GM18909 (cell line): ENCODE measurements at regions not wholly inside any gene's neighbourhood (a gene's known extent, or its start where the extent isn't known, plus 50 kb on each side); places are given as distances from the start of the nearest gene placed in this dataset.

Experiments used
- ATAC-seq: cut with Tn5 transposase; IDR thresholded peaks from one replicate; pipeline ENCODE4 v1.9.1; 2021; ENCODE audit warnings: mild to moderate bottlenecking; ENCODE audit not compliant: unreplicated experiment, poor library complexity

GRCh38 chr17:77677630-77678029 lies 280.9 kb upstream of the TNRC6C start:
- ATAC-seq: no peak

DNA sequence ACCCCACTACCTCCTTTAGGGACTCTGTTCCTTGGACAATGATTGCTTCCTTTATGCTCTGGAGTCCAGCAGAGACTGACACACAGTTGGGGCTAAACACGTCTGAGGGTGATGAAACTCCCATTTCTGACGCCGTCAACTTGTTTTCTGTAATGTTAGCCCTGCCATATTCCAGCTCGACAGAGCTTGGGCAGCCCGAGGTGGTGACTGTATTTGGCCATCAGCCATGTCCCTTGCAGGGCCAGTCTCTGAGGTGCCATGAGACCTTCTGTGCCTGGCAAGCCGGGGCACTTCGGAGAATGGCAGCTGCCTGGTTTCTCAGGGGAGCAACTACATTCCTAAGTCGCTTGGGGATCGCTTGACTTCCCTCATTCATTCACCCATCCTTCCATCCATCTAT lies 278.9 kb upstream of the TNRC6C start:
- ATAC-seq: no peak

DNA sequence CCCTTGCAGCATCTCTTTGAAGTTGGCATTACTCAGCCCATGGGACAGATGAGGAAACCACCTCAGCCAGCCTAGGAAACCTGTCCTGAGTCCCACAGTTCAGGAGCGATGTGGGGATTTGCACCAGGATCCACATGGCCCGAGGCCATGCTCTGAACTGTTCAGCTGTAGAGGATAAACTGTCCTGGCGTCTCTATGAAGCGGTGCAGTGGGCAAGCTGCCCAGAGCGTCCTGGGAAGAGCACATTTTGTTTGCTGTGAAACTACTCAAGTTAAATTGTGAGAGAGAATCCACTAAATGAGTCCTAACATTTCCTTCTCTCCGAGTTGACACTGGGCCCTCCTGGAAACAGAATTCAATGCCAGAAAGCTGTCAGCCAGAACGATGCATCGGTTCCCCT lies 276.6 kb upstream of the TNRC6C start:
- no peak for ATAC-seq

DNA sequence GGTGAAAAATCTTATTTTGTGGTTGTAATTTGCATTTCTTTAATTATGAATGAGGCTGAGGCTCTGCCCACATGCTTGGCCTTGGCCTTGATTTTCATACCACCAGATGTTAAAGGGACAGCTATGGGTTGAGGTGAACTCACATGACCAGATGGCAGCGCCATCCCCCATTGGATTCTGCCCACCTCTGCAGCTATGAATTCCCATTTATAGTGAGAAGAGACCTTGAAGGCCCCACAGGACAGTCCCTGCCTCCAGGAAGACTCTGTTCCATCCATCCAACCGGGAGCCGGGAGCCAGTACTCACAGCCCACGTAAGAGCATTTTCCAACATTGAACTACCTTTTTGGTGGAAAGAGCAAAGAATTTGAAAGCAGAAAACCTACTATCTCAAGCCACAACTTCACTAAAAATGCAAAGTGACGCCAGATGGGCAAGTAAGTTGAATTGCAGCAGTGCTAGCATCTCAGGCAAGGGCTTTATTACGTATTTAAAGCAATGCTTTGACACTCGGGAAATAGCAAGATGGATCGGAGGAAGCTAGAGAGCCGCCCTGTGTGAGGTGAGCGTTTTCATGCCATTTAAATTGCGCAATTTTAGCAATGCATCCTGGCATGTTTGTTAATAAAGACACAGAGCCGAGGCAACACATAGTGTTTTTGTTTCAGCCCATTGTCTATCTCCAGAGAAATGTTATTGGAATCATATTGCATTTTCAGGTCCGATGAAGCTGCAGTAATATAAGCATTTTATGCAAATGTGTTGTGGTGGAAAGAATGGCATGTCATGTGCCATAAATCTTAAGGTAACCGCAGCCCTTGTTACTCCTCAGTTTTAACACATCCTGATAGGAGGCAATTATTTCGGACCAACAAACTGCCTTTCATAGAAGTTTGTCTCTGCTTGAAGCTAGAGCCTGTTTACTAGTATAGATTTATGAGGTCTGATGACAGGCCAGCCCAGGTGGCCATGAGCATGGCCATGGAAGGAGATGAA lies 273.4 kb upstream of the TNRC6C start:
- ATAC-seq: no peak

DNA sequence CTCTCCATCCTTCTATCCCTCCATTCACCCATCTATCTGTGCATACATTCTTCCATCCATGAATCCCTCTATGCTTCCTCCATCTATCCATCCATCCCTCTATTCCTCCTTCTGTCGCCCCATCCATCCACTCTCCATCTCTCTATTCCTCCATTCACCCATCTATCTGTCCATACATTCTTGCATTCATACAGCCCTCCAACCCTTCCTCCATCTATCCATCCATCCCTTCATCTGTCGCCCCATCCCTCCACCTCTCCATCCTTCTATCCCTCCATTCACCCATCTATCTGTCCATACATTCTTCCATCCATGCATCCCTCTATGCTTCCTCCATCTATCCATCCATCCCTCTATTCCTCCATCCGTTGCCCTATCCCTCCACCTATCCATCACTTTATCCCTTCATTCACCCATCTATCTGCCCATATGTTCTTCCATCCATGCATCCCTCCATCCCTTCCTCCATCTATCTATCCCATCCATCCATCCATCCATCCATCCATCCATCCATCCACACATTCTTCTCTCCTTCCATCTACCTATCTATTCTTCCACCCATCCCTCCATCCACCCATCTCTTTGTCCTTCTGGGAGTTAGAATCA lies 272.5 kb upstream of the TNRC6C start:
- no peak for ATAC-seq

GRCh38 chr17:77686903-77687302 lies 271.6 kb upstream of the TNRC6C start:
- ATAC-seq: no peak

- no peak for ATAC-seq
These were observed 271.1 kb upstream of the TNRC6C start for GRCh38 chr17:77687417-77687816.

DNA sequence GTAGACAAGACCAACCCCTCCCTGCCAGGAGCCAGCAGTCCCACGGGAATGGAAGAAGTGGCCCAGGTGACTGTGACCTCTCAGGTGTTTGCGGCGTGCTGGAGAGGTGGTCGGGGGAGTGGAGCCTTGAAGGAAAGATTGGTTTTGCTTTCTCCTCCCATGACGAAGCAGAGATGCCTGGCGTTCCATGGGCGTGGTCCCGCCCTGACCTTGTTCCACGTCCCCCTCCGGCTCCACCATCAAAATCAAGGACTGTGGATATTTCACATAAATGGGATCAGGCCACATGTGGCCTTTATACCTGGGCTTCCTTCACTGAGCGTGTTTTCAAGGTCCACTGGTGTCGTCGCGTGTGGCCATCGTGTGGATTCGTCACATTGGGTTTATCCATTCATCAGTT lies 270.6 kb upstream of the TNRC6C start:
- no peak for ATAC-seq

- no peak for ATAC-seq
These were observed 270.1 kb upstream of the TNRC6C start for GRCh38 chr17:77688369-77688768.

GRCh38 chr17:77690271-77691161 lies 268.0 kb upstream of the TNRC6C start:
- no peak for ATAC-seq

DNA sequence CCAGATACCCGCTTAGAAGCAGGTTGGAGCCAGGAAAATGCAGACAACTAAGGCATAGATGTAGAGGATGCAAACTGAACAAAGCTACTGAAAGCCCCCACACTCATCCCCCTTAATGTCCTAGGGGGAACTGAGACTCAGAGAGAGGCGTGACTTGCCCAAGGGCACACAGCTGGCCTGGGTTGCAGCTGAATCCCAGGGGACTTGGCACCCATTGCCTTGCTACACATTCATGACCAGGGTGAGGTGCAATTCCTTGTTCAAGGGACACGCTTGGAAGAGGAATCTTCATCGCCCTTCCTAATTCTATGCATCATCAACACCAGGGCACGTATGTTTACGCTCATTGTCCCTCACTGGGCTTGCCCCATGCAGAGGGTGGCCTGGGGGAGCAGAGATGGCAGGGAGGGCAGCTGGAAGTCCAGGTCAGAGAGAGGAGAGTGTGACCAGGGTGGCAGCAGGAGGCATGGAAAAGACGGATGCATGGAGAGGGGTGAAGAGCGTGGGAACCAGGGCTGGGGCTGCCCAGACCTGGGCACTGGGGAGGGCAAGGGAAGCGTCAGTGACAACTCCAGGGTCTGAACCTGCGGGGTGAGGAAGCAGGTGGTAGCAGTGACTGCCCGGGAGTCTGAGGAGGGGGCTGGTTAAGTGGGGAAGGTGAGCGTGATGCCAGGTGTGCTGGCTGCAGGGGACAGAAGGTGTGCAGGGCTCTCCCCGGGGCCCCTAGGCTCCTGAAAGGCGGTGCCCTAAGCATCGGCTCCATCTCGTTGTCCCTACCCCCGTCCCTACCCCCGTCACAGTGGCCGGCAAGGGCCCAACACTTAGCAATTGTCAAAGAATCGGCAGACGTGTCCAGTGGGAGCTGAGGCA lies 267.1 kb upstream of the TNRC6C start:
- no peak for ATAC-seq

- ATAC-seq: no peak
These were observed 265.8 kb upstream of the TNRC6C start for GRCh38 chr17:77692571-77693161.

DNA sequence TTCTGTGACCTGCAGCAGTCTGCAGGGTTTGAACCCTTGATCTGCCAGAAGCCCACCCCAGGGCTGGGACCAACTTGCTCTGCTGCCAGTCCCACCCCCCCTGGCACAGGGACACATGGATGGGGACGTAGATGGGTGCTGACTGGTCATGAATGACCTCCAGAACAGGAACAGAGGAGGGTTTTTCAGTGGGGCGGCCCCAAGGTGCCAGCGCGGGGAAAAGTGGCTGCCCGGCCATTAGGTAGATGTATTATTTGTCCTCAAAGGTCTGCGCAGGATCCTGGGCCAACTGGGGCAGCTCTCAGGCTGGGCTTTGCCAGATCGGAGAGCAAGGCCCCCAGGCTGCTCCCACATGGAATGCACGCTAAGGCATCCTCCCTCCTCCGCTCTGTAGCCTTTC lies 265.2 kb upstream of the TNRC6C start:
- no peak for ATAC-seq

- no peak for ATAC-seq
These were observed 264.7 kb upstream of the TNRC6C start for GRCh38 chr17:77693776-77694175.

GRCh38 chr17:77694391-77695363 lies 263.8 kb upstream of the TNRC6C start:
- no peak for ATAC-seq

DNA sequence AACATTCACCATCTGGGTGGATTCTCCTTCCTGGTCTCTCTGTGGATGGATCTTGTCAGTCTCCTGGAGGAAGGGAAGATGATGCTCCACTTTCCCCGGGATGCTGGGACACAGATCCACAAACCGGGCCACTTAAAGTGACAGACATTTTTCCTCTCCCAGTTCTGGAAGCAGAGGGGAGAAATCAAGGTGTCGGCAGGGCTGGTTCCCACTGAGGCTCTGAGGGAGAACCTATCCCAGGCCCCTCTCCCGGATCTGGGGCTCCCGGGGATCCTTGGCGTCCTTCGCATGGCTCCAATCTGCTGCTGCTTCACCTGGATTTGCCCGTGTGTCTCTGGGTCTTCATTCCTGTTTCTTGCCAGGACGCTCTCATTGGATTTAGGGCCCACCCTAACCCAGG lies 263.1 kb upstream of the TNRC6C start:
- ATAC-seq: no peak

DNA sequence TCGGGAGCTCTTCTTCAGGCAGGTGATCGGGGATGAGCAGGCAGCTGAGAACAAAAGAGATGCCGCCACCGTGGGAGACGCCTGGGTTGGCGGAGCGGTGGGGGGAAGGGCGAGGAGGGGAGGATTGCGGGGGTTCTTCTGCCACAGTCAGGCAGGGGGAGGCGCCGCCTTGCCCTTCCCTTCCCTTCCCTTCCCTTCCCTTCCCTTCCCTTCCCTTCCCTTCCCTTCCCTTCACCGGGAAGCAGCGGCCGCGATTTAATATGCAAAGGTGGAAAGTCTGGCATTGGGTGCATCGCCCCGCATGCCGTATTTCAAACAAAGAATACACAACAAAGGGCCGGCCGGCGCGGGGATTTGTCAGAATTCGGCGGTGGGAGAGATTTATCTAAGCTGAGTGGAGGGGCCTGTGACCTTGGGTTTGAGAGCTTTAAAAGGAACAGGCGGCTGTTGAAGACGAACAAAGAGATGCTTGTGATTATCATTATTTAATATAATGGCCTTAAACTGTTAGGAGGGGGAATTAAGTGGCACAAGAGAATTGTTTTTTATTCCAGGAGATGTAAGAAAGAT lies 262.3 kb upstream of the TNRC6C start:
- no peak for ATAC-seq
